ENCODE measurements at regions not wholly inside any gene's neighbourhood (a gene's known extent, or its start where the extent isn't known, plus 50 kb on each side); places are given as distances from the start of the nearest gene placed in this dataset.

DNA sequence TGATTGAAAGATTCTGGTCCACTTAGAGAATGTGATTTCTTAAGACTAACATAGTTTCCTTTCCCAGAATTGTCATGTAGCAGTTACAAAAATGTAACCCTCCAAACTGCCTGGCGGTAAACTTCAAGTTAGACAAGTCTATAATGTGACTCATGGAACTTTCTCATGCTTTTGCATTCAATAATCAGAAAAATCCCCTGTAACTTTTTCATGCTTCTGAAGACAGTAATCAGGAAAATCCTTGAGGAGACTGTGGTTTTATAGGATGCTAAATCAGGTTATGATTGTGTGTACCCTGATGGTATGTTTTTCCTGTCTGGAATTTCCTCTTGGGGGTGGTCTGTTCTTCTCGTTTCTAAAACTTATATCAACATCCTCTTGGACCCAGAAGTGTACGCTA lies 74.0 kb upstream of the RARB start:
- peak; percentile 78 for DNase-seq (ENCODE audit: low read depth in 2 of 2)

DNA sequence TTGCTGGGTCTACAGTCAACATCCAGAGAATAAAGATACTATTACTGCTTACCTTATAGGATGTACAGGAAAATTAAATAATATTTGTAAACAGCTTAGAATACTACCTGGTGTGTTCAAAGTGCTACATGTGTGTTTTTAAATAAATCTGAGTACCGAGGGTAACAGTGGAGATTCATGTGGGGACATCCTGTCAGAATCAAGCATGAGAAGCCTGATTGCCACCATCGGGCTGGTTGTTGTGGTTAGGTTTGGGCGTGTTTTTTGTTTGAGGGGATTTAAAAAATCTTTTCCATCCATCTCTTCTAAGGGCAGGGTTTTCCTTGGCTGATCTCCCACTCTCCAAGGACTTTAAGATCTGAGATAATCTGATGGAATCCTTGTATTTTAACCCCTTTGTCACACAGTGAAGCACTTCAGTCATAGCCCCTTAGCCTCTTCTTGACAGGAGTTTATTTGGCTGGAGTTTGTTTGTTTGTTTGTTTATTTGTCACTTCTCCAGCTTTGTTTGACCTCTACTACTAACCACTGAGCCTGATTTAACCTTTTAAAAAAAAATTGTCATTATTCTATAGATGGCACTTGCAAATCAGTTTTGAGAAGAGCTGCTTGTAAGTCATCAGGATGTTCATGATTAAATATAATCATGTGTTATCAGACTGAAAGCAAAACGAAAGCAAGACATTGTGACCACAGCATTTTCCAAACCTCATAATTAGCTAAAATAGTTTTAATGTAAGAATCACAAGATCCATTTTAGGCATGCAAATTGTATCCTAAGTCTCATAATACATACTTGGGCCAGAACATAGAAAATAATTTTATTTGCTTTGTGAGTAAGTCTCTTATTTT lies 72.8 kb upstream of the RARB start:
- DNase-seq (ENCODE audit: low read depth in 2 of 2): no peak

DNA sequence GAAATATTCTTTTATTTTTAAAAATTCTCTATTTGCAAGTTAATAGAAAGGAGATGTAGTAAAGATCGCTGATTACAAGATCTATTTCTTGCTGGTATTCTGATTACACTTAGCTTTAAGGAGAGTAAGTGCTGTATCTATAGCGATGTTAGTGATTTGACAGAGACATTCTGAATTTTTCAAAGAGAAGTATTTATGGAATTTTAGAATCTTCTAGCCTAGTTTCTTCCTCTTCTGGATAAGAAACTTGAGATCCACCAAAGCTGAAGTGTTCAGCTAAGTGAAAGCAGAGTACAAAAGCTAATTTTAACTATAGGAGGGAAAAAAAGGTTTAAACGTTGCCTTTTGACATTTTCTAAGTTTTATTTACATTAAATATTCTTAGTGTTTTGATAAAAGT lies 72.1 kb upstream of the RARB start:
- DNase-seq (ENCODE audit: low read depth in 2 of 2): no peak

DNA sequence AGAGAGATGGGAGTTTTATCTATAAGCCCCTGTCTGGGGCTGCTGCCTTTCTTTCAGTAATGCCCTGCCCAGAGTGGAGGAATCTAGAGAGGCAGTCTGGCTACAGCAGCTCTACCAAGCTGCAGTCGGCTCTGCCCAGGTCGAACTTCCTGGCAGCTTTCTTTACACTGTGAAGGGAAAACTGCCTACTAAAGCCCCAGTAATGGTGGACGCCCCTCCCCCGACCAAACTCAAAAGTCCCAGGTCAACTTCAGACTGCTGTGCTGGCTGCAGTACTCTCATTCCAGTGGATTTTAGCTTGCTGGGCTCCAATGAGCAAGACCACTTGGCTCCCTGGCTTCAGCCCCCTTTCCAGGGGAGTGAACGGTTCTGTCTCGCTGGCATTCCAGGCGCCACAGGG lies 65.9 kb upstream of the RARB start:
- DNase-seq (ENCODE audit: low read depth in 2 of 2): no peak

DNA sequence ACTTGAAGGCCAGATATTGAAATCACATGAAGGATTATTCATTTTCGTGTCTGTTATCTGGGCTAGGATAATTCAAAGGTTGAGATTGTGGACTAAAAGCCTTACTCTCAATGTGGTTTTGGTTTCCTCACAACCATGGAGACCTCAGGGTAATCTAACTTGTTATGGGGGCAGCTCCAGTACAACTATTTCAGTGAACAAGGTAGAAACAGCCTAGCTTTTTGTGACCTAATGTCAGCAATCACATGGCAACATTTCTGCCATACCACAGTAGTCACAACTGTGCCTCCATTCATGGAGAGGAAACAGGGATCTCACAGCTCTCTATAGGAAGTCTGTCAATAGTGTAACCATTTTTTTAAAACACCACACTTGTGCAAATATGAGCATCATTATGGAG lies 62.4 kb upstream of the RARB start:
- DNase-seq (ENCODE audit: low read depth in 2 of 2): no peak

DNA sequence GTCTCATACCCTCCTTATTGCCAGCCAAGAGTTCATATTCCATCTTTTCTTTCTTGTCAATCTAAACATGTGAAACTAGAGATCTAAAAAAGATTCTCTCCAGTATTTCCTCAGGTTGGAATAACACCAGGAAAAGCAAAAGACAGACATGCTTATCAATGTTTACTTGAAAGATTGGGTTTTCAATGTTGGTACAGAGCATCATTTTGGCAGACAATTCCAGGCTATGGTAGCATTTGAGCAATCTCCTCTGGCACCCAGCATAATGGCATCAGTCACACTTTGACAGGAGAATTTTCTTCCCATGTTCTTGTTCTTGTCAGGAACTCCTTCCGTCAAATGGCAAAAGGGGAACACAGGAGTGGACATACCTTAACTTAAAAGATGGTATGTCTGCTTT lies 61.0 kb upstream of the RARB start:
- DNase-seq (ENCODE audit: low read depth in 2 of 2): no peak

DNA sequence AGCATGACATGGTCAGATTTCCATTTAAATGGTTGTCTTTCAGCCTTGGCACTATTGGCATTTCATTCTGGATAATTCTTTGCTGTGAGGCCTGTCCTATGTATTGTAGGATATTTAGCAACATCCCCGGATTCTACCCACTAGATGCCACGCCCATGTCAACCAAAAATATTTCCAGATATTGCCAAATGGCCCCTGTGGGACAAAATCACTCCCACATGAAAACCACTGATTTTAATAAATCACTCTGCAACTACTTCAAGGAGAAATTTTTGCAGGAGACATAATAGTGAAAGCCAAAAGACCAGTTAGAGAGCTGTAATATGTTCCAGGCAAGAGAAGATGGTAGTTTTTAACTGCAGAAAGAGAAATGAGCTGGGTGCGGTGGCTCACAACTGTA lies 55.9 kb upstream of the RARB start:
- peak; percentile 75 to 77 for DNase-seq (ENCODE audit: low read depth in 2 of 2)

DNA sequence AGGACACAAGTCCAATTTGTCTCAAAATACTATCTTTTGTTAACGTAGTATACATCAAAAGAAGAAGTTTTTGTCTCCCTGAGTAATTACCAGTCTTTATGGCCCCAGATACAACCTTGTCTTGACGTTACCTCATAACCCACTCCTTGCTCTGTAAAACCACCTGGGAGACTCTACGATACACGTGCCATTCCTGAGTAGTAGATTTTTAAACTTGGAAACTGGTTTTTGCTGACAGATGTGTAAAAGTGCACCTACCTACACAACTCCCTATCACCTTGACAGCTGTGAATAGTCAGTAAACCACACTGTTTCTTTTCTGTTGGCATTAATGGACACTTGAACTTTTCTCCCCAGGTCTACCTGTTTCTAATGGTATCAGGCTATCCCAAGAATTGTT lies 51.7 kb upstream of the RARB start:
- no peak for DNase-seq (ENCODE audit: low read depth in 2 of 2)

DNA sequence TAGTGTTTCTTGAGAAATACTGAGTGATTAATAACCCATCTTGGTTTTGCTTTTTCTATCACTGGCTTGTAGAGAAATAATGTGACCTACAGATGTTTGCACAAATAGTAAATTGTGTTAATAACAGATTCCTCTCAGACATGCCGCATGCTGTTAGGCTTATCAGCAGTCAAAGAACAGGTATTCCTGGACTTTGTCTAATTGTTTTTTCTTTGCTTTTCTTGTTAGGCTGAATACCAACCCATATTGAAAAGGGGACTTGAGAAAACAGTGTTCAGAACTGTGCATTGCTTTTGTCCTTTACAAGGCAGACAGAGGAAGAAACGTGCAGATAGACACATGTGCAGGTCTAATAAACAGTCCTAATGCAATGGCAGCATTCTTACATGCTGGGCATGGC lies 51.0 kb upstream of the RARB start:
- DNase-seq (ENCODE audit: low read depth in 2 of 2): no peak

Measured in fibroblast of skin of left quadriceps (primary cell).